NCI-H1930 (cell line): ENCODE measurements at regions not wholly inside any gene's neighbourhood (a gene's known extent, or its start where the extent isn't known, plus 50 kb on each side); places are given as distances from the start of the nearest gene placed in this dataset.

ENCODE experiments used
- DNase-seq, 2 experiments: peaks; one replicate each; lab custom pipeline; 2025; lab: John Stamatoyannopoulos, UW

DNA sequence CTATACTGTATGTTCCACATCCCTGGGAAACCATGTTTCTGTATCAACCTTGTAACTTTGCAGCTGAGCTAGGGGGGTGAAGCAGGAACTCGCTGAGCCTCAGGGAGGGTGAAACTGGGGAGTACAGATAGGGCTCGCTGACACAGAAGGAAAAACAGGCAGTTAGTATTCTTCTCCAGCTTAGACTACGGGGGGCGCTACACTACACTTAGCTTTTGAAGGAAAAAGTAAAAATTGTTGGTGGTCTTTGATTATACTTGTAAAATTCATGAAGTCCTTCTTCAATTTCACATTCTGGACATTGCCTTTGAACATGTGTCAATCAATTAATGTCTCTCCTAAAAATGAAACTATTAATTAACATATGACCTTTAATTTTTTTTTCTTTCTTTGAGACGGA, 73.5 kb upstream of the RGMA start:
- no peak for DNase-seq

DNA sequence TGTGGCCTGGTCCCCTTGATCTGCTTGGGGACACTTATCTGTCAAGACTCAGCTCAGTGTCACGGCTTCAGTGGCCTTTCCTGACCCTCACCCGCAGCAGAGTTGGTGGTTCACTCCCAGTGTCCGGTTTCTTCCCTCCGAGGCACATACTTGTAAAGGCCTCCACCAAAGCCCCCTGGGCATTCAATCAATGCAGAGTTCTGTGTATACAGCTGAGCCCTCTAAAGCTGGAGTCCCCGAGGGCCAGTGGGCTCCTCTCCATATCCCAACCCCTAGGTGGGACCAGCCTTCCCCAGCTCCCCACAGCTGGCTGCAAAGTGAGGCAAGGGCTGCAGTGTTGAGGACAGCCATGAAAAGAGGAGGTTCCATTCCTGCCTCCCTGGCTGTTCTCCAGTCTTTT, 70.9 kb upstream of the RGMA start:
- no peak for DNase-seq

DNA sequence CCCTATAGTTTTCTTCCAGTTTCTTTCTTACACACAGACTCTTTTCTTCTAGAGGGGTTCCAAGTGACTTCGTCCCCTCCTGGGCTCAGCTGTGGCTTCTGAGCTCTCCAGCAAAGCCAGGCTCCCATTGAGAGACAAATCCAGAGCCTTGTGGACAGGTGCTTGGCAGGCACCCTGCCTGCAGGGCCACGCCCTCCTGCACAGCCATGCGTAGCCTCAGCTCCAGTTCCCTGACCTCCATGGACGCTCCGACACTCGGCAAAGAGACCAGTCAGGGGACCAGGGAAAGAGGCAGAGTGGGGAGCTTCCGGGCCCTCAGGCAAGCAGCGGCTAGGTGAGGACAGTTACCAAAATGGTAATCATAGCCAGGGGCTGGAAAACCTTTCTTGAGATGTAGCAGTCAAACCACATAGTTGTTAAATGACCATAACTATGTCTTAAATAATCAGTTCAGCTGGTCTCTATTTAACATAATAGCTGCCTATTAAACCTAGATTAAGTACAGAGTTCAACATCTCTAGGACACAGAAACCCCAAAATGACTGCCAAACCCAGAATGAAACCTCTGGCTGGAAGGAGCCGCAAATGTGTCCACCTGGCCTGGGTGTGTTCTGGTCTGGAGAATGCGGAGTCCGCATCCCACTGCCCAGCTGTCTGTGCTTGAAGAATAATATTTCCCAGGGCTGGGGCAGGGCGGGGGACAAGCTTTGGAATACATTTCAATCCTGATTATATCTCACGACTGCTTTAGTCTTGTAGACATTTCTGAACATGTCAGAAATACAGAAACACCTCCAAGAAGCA, 69.3 kb upstream of the RGMA start:
- no peak for DNase-seq

GRCh38 chr15:93154666-93155065, 65.7 kb upstream of the RGMA start:
- DNase-seq, result no peak

DNA sequence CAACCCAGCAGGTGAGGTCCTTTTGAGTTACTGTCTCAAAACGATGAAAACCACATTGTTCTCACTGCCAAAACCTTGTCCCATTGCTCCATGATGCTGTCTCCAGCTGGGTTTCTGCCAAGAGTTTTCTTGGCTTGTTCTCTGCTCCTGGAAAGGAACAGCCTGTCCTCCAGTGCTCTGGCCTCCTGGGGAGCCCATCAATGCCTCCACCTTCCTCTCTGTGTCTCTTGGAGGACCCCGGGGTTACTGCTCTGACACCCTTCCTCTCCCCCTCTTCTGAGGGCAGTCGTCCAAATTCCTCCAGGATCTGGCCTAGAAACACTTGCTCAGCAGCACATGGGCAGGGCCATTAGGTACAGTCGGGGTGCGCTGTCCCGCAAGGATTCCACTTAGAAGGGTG, 63.9 kb upstream of the RGMA start:
- DNase-seq, result no peak

DNA sequence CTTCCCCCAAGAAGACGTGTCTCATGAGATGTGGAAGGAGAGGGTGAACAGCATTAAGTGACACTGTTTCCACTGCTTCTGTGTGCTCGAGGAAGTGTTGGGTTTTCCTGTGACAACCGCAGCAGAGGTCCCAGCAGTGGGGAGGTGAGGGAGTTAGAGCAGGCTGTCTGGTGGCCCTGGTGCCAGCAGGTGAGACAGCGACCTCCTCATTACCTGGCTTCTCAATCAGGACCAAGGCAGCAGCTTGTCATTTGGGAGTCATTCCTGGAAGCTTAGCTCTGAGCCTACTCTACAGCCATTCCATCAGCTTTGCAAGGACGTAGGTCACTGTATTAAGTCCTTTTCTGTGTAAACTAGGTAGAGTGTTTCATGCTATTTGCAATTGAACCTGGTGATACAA, 63.3 kb upstream of the RGMA start:
- DNase-seq, result no peak

- DNase-seq, result no peak
Observed at GRCh38 chr15:93150910-93151881, 62.2 kb upstream of the RGMA start.

GRCh38 chr15:93146601-93147000, 57.6 kb upstream of the RGMA start:
- no peak for DNase-seq

DNA sequence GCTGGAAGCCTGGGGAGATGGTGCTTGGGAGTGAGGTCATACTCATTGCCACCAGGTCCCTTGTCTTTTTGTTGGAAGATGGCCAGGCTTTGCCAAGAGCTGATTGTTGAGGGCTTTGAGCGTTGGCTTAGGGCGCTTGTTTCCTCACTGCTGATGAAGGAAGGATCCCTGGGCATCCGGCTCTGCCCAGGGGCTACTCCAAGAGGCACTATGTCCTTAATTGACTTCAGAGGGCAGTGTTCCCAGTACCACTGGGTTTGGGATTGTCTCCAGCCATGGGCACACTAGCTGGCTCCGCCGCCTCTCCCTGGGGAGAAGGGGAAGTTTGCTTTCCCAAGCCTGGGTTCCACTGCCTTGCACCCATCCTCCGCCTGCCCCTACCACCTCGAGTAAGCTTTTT, 57.2 kb upstream of the RGMA start:
- DNase-seq, result no peak

DNA sequence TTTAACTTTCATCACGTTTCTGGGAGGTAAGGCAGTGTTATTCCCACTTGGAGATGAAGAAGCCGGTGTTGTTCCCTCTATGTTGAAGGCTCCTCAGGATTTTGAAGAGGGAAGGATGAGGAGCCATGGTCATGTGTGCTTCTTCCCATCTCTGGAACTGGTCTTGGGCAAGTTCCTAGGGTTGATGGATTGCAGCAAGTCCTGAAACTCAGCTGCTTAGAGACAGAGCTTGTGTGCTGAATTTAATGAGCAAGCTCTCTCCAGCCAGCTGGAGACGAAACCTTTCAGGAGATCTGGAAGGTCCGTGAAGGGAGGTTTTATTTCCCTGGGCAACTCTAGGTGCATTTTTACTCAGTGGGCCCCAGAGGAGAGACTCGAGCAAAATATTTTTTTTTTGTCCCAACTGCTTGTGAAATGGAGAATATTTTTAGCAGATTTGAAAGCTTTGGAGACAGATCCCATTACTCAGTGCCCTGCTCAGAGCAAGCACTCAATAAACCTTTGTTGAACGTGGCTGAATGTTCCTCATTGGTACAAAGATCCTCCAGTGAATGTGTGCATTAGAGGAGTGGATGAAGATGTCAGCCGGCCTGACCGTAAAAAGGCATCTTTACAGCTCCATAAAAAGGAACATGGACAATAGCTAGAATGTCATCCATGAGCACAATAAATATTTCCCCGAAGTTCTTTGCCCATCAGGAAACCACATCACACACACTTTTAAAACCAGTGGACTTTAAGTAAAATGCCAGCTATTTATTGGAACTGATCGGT, 55.6 kb upstream of the RGMA start:
- DNase-seq, result no peak

GRCh38 chr15:93143186-93143585, 54.2 kb upstream of the RGMA start:
- DNase-seq, result no peak

DNA sequence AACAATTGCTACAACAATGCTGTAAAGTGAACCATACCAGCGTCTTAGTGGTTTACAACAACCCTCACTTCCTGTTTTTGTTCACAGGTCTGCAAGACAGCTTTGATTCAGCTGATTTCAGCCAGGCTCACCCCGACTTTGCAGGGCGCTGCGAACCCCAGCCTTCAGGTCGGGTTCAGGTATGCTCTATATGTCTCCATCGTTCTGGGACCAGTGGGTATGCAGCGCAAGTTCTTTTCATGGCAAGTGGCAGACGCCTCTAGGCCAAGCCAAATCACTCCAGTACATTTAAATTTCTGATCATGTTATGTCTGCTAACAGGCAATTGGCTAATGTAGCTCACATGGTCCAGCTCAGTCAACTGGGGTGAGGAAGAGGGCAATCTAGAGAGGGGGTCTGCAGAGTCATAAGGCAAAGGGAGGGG, 52.4 kb upstream of the RGMA start:
- no peak for DNase-seq

GRCh38 chr15:93139436-93139835, 50.4 kb upstream of the RGMA start:
- no peak for DNase-seq

- no peak for DNase-seq
Observed at GRCh38 chr15:93138681-93139250, 49.8 kb upstream of the RGMA start.
